H1 (cell line): ENCODE measurements at regions not wholly inside any gene's neighbourhood (a gene's known extent, or its start where the extent isn't known, plus 50 kb on each side); places are given as distances from the start of the nearest gene placed in this dataset.

Source experiments
- CTCF ChIA-PET: fragments of 300-600 bp; sonication (Branson Sonifier 250); formaldehyde crosslinking; loops from one replicate; lab custom pipeline; 2021; ENCODE audit not compliant: partially characterized antibody; lab: Charles Lee
- POLR2A ChIA-PET: fragments of 300-600 bp; sonication (Branson Sonifier 250); formaldehyde crosslinking; loops from one replicate; lab custom pipeline; 2021; ENCODE audit warnings: inconsistent platforms; ENCODE audit not compliant: partially characterized antibody; lab: Charles Lee
- DNase-seq, 2 experiments: peaks; one replicate each; pipeline versions ENCODE4 v3.0.0 to v3.0.0-alpha.2; 2010 to 2022; ENCODE audit warnings: low spot score in 2 of 2, low read depth in 1 of 2, mixed read lengths in 1 of 2
- FAIRE-seq: peaks from 2 replicates; lab custom pipeline; 2011; peaks lifted over from hg19 to GRCh38; lab: Jason Lieb, UNC
- H2AFZ ChIP-seq: 2 replicates; pipeline ENCODE4 v1.8.1; 2012; ENCODE audit warnings: low read length, inconsistent platforms
- H2AK5ac ChIP-seq: 2 replicates; pipeline ENCODE4 v1.6.1; 2013; ENCODE audit warnings: low read depth, low read length
- H2BK120ac ChIP-seq: replicated peaks from 2 replicates; pipeline ENCODE3; 2013; ENCODE audit warnings: low read depth, low read length, inconsistent platforms
- H2BK12ac ChIP-seq: 2 replicates; pipeline ENCODE4 v1.6.1; 2013; ENCODE audit warnings: low read depth, low read length
- H2BK15ac ChIP-seq: 2 replicates; pipeline ENCODE4 v1.6.1; 2013; ENCODE audit warnings: low read length
- H2BK20ac ChIP-seq: 2 replicates; pipeline ENCODE4 v1.6.1; 2013; ENCODE audit warnings: low read length
- H2BK5ac ChIP-seq: 2 replicates; pipeline ENCODE4 v1.6.1; 2013; ENCODE audit warnings: low read depth, low read length
- H3K14ac ChIP-seq: 2 replicates; pipeline ENCODE4 v1.6.1; 2013; ENCODE audit warnings: inconsistent platforms; ENCODE audit not compliant: insufficient read length
- H3K18ac ChIP-seq: 2 replicates; pipeline ENCODE4 v1.6.1; 2013; ENCODE audit warnings: low read length; ENCODE audit errors: extremely low read depth
- H3K23ac ChIP-seq: 2 replicates; pipeline ENCODE4 v1.6.1; 2013; ENCODE audit warnings: inconsistent platforms; ENCODE audit not compliant: insufficient read length
- H3K23me2 ChIP-seq: 2 replicates; pipeline ENCODE4 v1.6.1; 2013; ENCODE audit warnings: low read depth, low read length
- H3K27ac ChIP-seq: 2 replicates; pipeline ENCODE4 v1.6.1; 2011; ENCODE audit warnings: low read depth, low read length, inconsistent platforms
- H3K27me3 ChIP-seq, 4 experiments: replicated peaks in 1 of 4; 1 replicate in 1 of 4; 2 replicates in 3 of 4; pipeline versions ENCODE4 v1.6.1 to v1.8.1; 2011 to 2013; ENCODE audit warnings: low read length in 3 of 4, mild to moderate bottlenecking in 3 of 4, inconsistent platforms in 2 of 4, mixed read lengths in 2 of 4, moderate library complexity in 1 of 4; ENCODE audit not compliant: control insufficient read depth in 3 of 4, insufficient read depth in 3 of 4; ENCODE audit errors: extremely low read depth in 1 of 4
- H3K36me3 ChIP-seq, 4 experiments: 2 replicates each; pipeline versions ENCODE4 v1.6.1 to v1.8.1; 2011 to 2013; ENCODE audit warnings: mild to moderate bottlenecking in 4 of 4, low read length in 3 of 4, moderate library complexity in 2 of 4, control low read depth in 1 of 4, inconsistent platforms in 1 of 4; ENCODE audit not compliant: insufficient read depth in 4 of 4, control insufficient read depth in 2 of 4
- H3K4ac ChIP-seq: replicated peaks from 2 replicates; pipeline ENCODE3; 2013; ENCODE audit warnings: low read length, low read depth, mixed read lengths, inconsistent platforms; ENCODE audit not compliant: insufficient read length
- H3K4me1 ChIP-seq, 4 experiments: replicated peaks in 1 of 4; 1 replicate in 1 of 4; 2 replicates in 3 of 4; pipeline versions ENCODE4 v1.6.1 to v1.8.1; 2011 to 2013; ENCODE audit warnings: low read length in 3 of 4, inconsistent platforms in 2 of 4, mixed read lengths in 1 of 4; ENCODE audit not compliant: insufficient read depth in 4 of 4, control insufficient read depth in 3 of 4
- H3K4me2 ChIP-seq, 2 experiments: 2 replicates each; pipeline versions ENCODE4 v1.6.1 to v1.8.1; 2011 to 2013; ENCODE audit warnings: low read depth in 2 of 2, low read length in 2 of 2, control low read depth in 1 of 2, inconsistent platforms in 1 of 2, mild to moderate bottlenecking in 1 of 2; ENCODE audit not compliant: insufficient read depth in 1 of 2
- H3K4me3 ChIP-seq, 4 experiments: fragments of 200-600, 300-600 bp in 1 of 4; sonication (generic), shearing (Covaris generic), sonication (Bioruptor Twin) in 1 of 4; 2 replicates each; pipeline versions ENCODE4 v1.5.1 to v1.8.1; 2011 to 2016; ENCODE audit warnings: low read length in 4 of 4, low read depth in 3 of 4, control low read depth in 2 of 4, inconsistent platforms in 2 of 4, mild to moderate bottlenecking in 2 of 4, mixed read lengths in 1 of 4, moderate library complexity in 1 of 4; ENCODE audit not compliant: insufficient read depth in 2 of 4; ENCODE audit errors: extremely low read depth in 1 of 4
- H3K56ac ChIP-seq: replicated peaks from 2 replicates; pipeline ENCODE3; 2013; ENCODE audit warnings: low read depth, mild to moderate bottlenecking, mixed read lengths, low read length, inconsistent platforms; ENCODE audit not compliant: insufficient read length
- H3K79me1 ChIP-seq: 2 replicates; pipeline ENCODE4 v1.6.1; 2013; ENCODE audit warnings: low read depth, low read length, control low read depth
- H3K79me2 ChIP-seq, 2 experiments: 2 replicates each; pipeline versions ENCODE4 v1.6.1 to v1.8.1; 2012 to 2013; ENCODE audit warnings: low read length in 2 of 2, mild to moderate bottlenecking in 2 of 2, inconsistent platforms in 1 of 2; ENCODE audit not compliant: insufficient read depth in 2 of 2, control insufficient read depth in 1 of 2
- H3K9ac ChIP-seq, 4 experiments: replicated peaks in 1 of 4; 1 replicate in 1 of 4; 2 replicates in 3 of 4; pipeline versions ENCODE4 v1.6.1 to v1.8.1; 2011 to 2013; ENCODE audit warnings: low read depth in 3 of 4, low read length in 3 of 4, control low read depth in 2 of 4, mild to moderate bottlenecking in 2 of 4, moderate library complexity in 2 of 4, inconsistent platforms in 1 of 4; ENCODE audit errors: extremely low read depth in 1 of 4
- H3K9me3 ChIP-seq, 2 experiments: 2 replicates each; pipeline versions ENCODE4 v1.6.1 to v1.8.1; 2012 to 2013; ENCODE audit warnings: mild to moderate bottlenecking in 2 of 2, moderate library complexity in 2 of 2, control low read depth in 1 of 2, inconsistent platforms in 1 of 2, low read depth in 1 of 2, low read length in 1 of 2, mixed read lengths in 1 of 2; ENCODE audit not compliant: insufficient read depth in 2 of 2
- H4K20me1 ChIP-seq, 2 experiments: replicated peaks in 1 of 2; 2 replicates each; pipeline versions ENCODE3 to v1.8.1; 2011 to 2013; ENCODE audit warnings: inconsistent platforms in 2 of 2, low read length in 2 of 2, mild to moderate bottlenecking in 1 of 2; ENCODE audit not compliant: insufficient read depth in 2 of 2, control insufficient read depth in 1 of 2
- H4K5ac ChIP-seq: 2 replicates; pipeline ENCODE4 v1.6.1; 2013; ENCODE audit warnings: low read length, low read depth, mixed read lengths, inconsistent platforms; ENCODE audit not compliant: insufficient read length
- H4K8ac ChIP-seq: 2 replicates; pipeline ENCODE4 v1.8.0; 2013; ENCODE audit warnings: mild to moderate bottlenecking, moderate library complexity, low read length, inconsistent platforms; ENCODE audit not compliant: insufficient read depth; ENCODE audit errors: extremely low read depth
- H4K91ac ChIP-seq: replicated peaks from 2 replicates; pipeline ENCODE3; 2013; ENCODE audit warnings: low read length, mixed read lengths, inconsistent platforms; ENCODE audit not compliant: insufficient read length
- CHD2 ChIP-seq: IDR thresholded peaks from 2 replicates; pipeline ENCODE4 v1.6.1; 2012; ENCODE audit warnings: low read length, improper control_type of control experiment
- HDAC2 ChIP-seq, 2 experiments: fragments of 300-600 bp in 1 of 2; sonication (generic) in 1 of 2; IDR thresholded peaks; 2 replicates each; pipeline ENCODE4 v1.6.1; 2011 to 2012; ENCODE audit warnings: low read depth in 2 of 2, low read length in 2 of 2, mild to moderate bottlenecking in 2 of 2, moderate library complexity in 2 of 2, borderline replicate concordance in 1 of 2, inconsistent platforms in 1 of 2
- JUND ChIP-seq: IDR thresholded peaks from 2 replicates; pipeline ENCODE4 v1.6.1; 2011; ENCODE audit warnings: mild to moderate bottlenecking, improper control_type of control experiment, low read length
- SIRT6 ChIP-seq: IDR thresholded peaks from one replicate; pipeline ENCODE4 v1.7.1; 2012; ENCODE audit warnings: low read length, inconsistent platforms
- WGBS, 2 experiments: shearing (Covaris generic) in 1 of 2; methylation state at CpG; one replicate each; pipeline versions ENCODE4 v1.1.6 to v1.1.7; 2013 to 2015; ENCODE audit warnings: low lambda C conversion rate in 2 of 2, mixed read lengths in 2 of 2, inconsistent platforms in 1 of 2, low coverage in 1 of 2, missing lambda C conversion rate in 1 of 2; ENCODE audit not compliant: insufficient replicate concordance in 2 of 2, insufficient coverage in 1 of 2, insufficient read length in 1 of 2; ENCODE audit errors: extremely low coverage in 1 of 2, missing lambda C conversion rate in 1 of 2; 5-methylcytosine and 5-hydroxymethylcytosine counted together
- TF ChIP-seq, protein P1 (sequence below): IDR thresholded peaks from 2 replicates; pipeline ENCODE4 v1.6.1; 2012; ENCODE audit warnings: inconsistent platforms

DNA sequence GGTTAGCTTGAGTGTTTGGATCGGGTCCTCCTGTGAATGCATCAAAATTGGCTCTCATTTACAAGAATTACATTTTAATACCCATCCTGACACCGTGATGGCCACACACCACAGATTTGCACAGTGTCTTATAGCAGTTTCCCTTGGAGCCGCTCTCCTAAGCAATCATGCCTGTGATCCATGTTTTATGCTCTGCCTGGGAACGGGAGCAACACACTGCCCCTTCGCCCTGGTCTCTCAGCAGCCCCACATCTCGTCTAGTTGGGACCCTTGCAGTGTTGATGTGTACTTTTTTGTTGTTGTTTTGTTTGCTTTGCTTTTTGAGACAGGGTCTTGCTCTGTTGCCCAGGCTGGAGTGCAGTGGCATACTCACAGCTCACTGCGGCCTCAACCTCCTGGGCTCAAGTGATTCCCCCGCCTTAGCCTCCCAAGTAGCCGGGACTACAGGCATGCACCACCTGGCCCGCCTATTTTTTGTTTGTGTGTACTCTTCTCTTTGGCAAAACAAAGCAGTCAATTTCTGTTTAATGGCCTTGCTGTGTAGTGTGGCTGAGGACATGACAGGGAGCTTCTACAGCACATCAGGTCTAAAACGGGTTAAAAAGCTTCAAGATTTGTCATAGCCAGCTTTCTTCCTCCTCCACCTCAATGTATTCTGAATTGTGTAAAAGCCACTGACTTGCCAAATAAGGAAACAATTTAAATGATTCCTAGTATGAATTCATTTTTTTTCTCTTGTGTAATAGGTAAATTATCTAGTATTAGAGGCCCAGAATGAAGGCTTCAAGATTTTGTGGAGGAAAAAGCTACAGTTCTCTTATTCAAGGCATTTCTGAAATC, 101.6 kb upstream of the TBCA start:
- ChIA-PET CTCF (interaction anchor here (0.6 to 1.5 kb wide), 3 partner anchors 9 to 218 kb away, joined by 3 to 5 read pairs (median 3); no protein-coding TSS in a partner anchor), POLR2A (no interaction called here)
- Histone ChIP-seq H3K4ac (no peak overlapping the region), H3K4me3 (no peak overlapping the region), H3K23ac (no peak overlapping the region), H3K27ac (no peak overlapping the region), H2AFZ (no peak overlapping the region), H2BK5ac (no peak overlapping the region), H4K91ac (no peak overlapping the region), H3K4me2 (no peak overlapping the region), H2BK12ac (no peak overlapping the region), H2BK120ac (no peak overlapping the region), H3K79me2 (no peaks in the 10 kb centered on the region), H3K56ac (no peak overlapping the region), H3K18ac (no peak overlapping the region), H2BK20ac (no peak overlapping the region), H3K36me3 (no peaks in the 10 kb centered on the region), H3K4me1 (no peaks in the 10 kb centered on the region), H2BK15ac (no peak overlapping the region), H3K9ac (no peak overlapping the region), H3K23me2 (no peaks in the 10 kb centered on the region), H4K20me1 (no peaks in the 10 kb centered on the region), H3K9me3 (no peaks in the 10 kb centered on the region), H4K8ac (no peak overlapping the region), H3K79me1 (no peaks in the 10 kb centered on the region), H3K27me3 (no peaks in the 10 kb centered on the region), H3K14ac (no peak overlapping the region), H4K5ac (no peak overlapping the region), H2AK5ac (no peak overlapping the region)
- DNase-seq: no peak
- TF ChIP-seq JUND: no peak
- TF ChIP-seq SIRT6: no peak
- no peak for TF ChIP-seq HDAC2 (IDR thresholded peaks at IDR 0.05; ENCODE audit: borderline replicate concordance in 1 of 2, low read depth in 2 of 2, low read length in 2 of 2)
- no peak for TF ChIP-seq CHD2
- TF ChIP-seq, protein P1, sequence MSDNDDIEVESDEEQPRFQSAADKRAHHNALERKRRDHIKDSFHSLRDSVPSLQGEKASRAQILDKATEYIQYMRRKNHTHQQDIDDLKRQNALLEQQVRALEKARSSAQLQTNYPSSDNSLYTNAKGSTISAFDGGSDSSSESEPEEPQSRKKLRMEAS: no peak
- WGBS, 2 experiments: 87% methylated on average over 11 of the region's 11 CpGs; no CpG with 5 or more reads in 1 of the 2 experiments
- no peak for FAIRE-seq
